Keratinocyte (primary cell): ENCODE measurements at regions not wholly inside any gene's neighbourhood (a gene's known extent, or its start where the extent isn't known, plus 50 kb on each side); places are given as distances from the start of the nearest gene placed in this dataset.

Experiments used
- EZH2 ChIP-seq: IDR thresholded peaks from one replicate; pipeline ENCODE4 v1.6.1; 2012; ENCODE audit warnings: inconsistent platforms, mild to moderate bottlenecking, low read length, moderate library complexity
- TF ChIP-seq, protein P1 (sequence below), 3 experiments: IDR thresholded peaks in 1 of 3; conservative IDR thresholded peaks in 1 of 3; optimal IDR thresholded peaks in 1 of 3; 2 replicates in 2 of 3; 3 replicates in 1 of 3; pipeline versions ENCODE3 to v1.5.1; 2011; ENCODE audit warnings: low read length in 3 of 3, mild to moderate bottlenecking in 3 of 3, moderate library complexity in 2 of 3, control low read depth in 1 of 3, inconsistent platforms in 1 of 3; ENCODE audit not compliant: insufficient read depth in 2 of 3; ENCODE audit errors: extremely low read depth in 1 of 3

DNA sequence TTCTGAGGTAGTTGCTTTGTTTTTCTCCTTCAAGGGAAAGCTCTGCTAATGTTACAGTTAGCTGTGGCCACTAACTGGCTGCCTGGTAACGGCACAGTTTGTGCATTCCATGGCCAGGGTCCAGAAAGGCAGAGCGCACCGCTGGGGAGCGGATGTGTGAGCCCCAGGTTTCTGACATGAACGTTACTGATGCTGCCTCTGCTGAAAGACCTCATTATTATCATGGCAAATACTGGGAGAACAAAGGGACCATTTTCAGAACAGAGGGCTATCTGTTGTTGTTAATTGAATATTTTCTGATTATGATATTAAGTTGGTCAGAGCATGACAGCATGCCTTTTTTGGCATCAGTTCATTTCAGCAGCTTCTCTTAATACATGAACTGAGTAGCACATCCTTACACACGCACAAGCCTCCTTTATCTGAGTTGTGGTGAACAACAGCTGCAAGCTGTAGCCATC is 134.1 kb downstream of the NUDT12 start:
- TF ChIP-seq, protein P1, sequence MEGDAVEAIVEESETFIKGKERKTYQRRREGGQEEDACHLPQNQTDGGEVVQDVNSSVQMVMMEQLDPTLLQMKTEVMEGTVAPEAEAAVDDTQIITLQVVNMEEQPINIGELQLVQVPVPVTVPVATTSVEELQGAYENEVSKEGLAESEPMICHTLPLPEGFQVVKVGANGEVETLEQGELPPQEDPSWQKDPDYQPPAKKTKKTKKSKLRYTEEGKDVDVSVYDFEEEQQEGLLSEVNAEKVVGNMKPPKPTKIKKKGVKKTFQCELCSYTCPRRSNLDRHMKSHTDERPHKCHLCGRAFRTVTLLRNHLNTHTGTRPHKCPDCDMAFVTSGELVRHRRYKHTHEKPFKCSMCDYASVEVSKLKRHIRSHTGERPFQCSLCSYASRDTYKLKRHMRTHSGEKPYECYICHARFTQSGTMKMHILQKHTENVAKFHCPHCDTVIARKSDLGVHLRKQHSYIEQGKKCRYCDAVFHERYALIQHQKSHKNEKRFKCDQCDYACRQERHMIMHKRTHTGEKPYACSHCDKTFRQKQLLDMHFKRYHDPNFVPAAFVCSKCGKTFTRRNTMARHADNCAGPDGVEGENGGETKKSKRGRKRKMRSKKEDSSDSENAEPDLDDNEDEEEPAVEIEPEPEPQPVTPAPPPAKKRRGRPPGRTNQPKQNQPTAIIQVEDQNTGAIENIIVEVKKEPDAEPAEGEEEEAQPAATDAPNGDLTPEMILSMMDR (optimal IDR thresholded peaks at IDR 0.05 in 1 of 3, IDR thresholded peaks at IDR 0.05 in 1 of 3, conservative IDR thresholded peaks at IDR 0.05 in 1 of 3; ENCODE audit: extremely low read depth in 1 of 3, insufficient read depth in 2 of 3, low read length in 3 of 3): no peak
- no peak for TF ChIP-seq EZH2
